Testis (tissue), 2 donors: ENCODE measurements at regions not wholly inside any gene's neighbourhood (a gene's known extent, or its start where the extent isn't known, plus 50 kb on each side); places are given as distances from the start of the nearest gene placed in this dataset.

Source experiments
- DNase-seq: peaks from one replicate; pipeline ENCODE4 v3.0.0-alpha.2; 2019
- H3K27ac ChIP-seq, 2 donors: fragments of 200-600 bp; sonication (generic); one replicate each; pipeline ENCODE4 v1.5.1; 2019
- H3K27me3 ChIP-seq: fragments of 200-600 bp; sonication (generic); one replicate; pipeline ENCODE4 v1.5.1; 2019
- H3K36me3 ChIP-seq: fragments of 200-600 bp; sonication (generic); one replicate; pipeline ENCODE4 v1.5.1; 2017; ENCODE audit warnings: low read depth; ENCODE audit errors: missing control alignments
- H3K4me1 ChIP-seq: fragments of 200-600 bp; sonication (generic); one replicate; pipeline ENCODE4 v1.5.1; 2019
- H3K4me3 ChIP-seq, 2 donors: fragments of 200-600 bp; sonication (generic); one replicate each; pipeline ENCODE4 v1.5.1; 2017 to 2019
- H3K9me3 ChIP-seq: fragments of 200-600 bp; sonication (generic); one replicate; pipeline ENCODE4 v1.5.1; 2017
- POLR2A ChIP-seq: fragments of 450-650 bp; IDR thresholded peaks from one replicate; pipeline ENCODE4 v1.6.1; 2017; ENCODE audit warnings: antibody characterized with exemption, mild to moderate bottlenecking, moderate library complexity
- WGBS, 2 donors: methylation state at CpG; one replicate each; pipeline ENCODE4 v1.1.5; 2018; 5-methylcytosine and 5-hydroxymethylcytosine counted together
- intact Hi-C: fragments of 100-400 bp; cut with DNase I; formaldehyde crosslinking; loops from one replicate; pipeline ENCODE4 v1.15.1; 2023; ENCODE audit warnings: low total_unique reads
- TF ChIP-seq, protein P1 (sequence below), 3 experiments: fragments of 450-650 bp in 2 of 3; fragments of 200-600 bp in 1 of 3; sonication (generic) in 1 of 3; IDR thresholded peaks; one replicate each; pipeline ENCODE4 v1.5.1; 2016 to 2019; ENCODE audit warnings: antibody characterized with exemption in 3 of 3, mild to moderate bottlenecking in 2 of 3, moderate library complexity in 1 of 3

DNA sequence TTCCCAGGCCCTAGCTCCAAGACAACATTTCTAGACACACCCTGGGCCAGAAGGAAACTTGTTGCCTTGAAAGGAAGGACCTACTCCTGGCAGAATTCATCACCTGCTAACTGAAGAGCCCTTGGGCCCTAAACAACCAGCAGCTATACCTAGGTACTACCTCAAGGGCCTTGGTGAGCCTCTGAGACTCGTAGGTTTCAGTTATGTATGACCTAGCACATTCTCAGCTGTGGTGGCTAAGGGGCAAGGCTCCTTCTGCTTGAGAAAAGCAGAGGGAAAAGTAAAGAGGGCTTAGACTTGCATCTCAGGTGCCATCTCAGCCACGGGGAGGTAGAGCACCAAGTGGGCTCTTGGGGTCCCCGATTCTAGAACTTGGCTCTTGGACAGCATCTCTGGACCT is 132.3 kb upstream of the NHSL1 start:
- TF ChIP-seq, protein P1, sequence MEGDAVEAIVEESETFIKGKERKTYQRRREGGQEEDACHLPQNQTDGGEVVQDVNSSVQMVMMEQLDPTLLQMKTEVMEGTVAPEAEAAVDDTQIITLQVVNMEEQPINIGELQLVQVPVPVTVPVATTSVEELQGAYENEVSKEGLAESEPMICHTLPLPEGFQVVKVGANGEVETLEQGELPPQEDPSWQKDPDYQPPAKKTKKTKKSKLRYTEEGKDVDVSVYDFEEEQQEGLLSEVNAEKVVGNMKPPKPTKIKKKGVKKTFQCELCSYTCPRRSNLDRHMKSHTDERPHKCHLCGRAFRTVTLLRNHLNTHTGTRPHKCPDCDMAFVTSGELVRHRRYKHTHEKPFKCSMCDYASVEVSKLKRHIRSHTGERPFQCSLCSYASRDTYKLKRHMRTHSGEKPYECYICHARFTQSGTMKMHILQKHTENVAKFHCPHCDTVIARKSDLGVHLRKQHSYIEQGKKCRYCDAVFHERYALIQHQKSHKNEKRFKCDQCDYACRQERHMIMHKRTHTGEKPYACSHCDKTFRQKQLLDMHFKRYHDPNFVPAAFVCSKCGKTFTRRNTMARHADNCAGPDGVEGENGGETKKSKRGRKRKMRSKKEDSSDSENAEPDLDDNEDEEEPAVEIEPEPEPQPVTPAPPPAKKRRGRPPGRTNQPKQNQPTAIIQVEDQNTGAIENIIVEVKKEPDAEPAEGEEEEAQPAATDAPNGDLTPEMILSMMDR (IDR thresholded peaks at IDR 0.05) = no peak
- TF ChIP-seq POLR2A = no peak
- H3K36me3 ChIP-seq = no peaks in the 10 kb centered on the region
- no peak overlapping the region for H3K4me3 ChIP-seq
- H3K27me3 ChIP-seq = no peaks in the 10 kb centered on the region
- H3K4me1 ChIP-seq = no peaks in the 10 kb centered on the region
- no peak overlapping the region for H3K27ac ChIP-seq
- no peaks in the 10 kb centered on the region for H3K9me3 ChIP-seq
- WGBS, 2 donors = 70 to 94% methylated on average over 1 to 3 of the region's 3 CpGs
- DNase-seq = no peak
- intact Hi-C loops = no loop called here

DNA sequence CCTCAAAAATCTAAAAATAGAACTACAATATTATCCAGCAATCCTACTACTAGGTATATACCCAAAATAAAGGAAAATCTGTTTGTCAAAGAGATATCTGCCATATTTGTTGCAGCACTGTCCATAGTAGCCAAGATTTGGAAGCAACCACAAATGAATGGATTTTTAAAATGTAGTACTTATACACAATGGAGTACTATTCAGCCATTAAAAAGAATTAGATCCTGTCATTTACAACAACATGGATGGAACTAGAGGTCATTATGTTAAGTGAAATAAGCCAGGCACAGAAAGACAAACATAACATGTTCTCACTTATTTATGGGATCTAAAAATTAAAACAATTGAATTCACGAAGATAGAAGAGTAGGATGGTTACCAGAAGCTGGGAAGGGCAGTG is 135.7 kb upstream of the CCDC28A start:
- TF ChIP-seq, protein P1 (IDR thresholded peaks at IDR 0.05) = no peak
- TF ChIP-seq POLR2A = no peak
- intact Hi-C loops = no loop called here
- Histone ChIP-seq H3K36me3 (no peaks in the 10 kb centered on the region), H3K27me3 (no peaks in the 10 kb centered on the region), H3K27ac (no peak overlapping the region), H3K4me3 (no peak overlapping the region), H3K4me1 (no peaks in the 10 kb centered on the region), H3K9me3 (no peaks in the 10 kb centered on the region)
- 98 to 100% methylated on average over 1 of the region's 1 CpG for WGBS, 2 donors
- no peak for DNase-seq

DNA sequence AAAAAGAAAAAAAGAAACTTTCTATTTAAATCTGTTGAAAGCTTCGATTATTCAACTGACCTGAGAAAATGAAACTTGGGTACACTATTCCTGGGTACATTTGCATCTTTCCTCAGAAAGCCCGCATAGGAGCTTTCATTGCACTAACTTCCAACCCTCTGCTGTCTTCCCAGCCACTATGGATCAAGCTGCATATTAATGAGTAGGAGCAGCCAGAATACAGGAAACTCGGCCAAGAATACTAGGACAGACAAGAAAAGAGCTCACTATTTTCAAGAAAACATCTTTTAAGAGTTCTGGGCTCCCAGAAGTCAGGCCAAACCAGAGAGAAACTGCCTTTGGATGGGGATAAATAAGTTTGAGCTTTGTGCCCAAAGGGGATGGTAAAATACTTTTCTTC is 135.0 kb upstream of the CCDC28A start:
- no peak for DNase-seq
- no peak overlapping the region for H3K27ac ChIP-seq
- intact Hi-C loops = no loop called here
- H3K4me3 ChIP-seq = no peak overlapping the region
- WGBS, 2 donors = 56 to 72% methylated on average over 3 of the region's 3 CpGs
- no peak for TF ChIP-seq POLR2A
- TF ChIP-seq, protein P1 (IDR thresholded peaks at IDR 0.05) = no peak
- H3K9me3 ChIP-seq = no peaks in the 10 kb centered on the region
- H3K4me1 ChIP-seq = no peaks in the 10 kb centered on the region
- no peaks in the 10 kb centered on the region for H3K36me3 ChIP-seq
- H3K27me3 ChIP-seq = no peaks in the 10 kb centered on the region

DNA sequence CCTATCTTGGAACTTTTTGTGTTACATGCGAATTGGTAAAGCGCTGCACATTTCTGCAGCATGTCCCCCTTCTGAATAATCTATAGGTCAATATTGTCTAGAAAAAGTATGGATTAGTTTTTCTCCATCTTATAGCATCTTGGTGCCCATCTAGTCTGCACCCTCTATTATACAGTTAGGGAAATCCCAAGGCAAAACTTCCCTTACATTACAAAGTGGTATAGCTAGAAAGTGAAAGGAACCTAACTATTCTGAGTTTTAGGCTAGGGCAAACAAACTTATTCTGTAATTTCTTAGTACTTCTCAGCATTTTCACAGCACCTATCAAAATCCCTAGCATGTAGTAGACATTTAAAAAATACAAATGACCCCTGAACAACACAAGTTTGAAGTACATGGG is 133.5 kb upstream of the CCDC28A start:
- Histone ChIP-seq H3K36me3 (no peaks in the 10 kb centered on the region), H3K27me3 (no peaks in the 10 kb centered on the region), H3K9me3 (no peaks in the 10 kb centered on the region), H3K4me1 (no peaks in the 10 kb centered on the region), H3K27ac (no peak overlapping the region), H3K4me3 (no peak overlapping the region)
- TF ChIP-seq, protein P1 (IDR thresholded peaks at IDR 0.05) = no peak
- TF ChIP-seq POLR2A = no peak
- intact Hi-C loops = no loop called here
- DNase-seq = no peak
- WGBS, 2 donors = 95 to 100% methylated on average over 2 of the region's 2 CpGs

DNA sequence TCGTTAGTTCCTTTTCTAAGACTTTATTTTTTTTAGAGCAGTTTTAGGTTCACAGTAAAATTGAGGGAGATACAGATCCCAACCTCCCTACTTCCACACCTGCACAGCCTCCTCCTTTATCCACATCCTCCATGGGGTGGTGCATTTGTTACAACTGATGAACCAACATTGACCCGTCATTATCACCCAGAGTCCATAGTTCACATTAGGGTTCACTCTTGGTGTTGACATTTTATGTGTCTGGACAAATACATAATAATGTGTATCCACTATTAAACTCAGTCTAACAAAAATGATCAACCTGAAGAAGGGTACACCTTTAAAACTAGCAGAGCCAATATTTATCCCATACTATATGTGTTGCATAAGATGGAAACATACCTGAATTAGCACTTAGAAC is 130.4 kb upstream of the CCDC28A start:
- Histone ChIP-seq H3K4me1 (no peaks in the 10 kb centered on the region), H3K9me3 (no peaks in the 10 kb centered on the region), H3K27ac (no peak overlapping the region), H3K36me3 (no peaks in the 10 kb centered on the region), H3K4me3 (no peak overlapping the region), H3K27me3 (no peaks in the 10 kb centered on the region)
- TF ChIP-seq, protein P1 (IDR thresholded peaks at IDR 0.05) = no peak
- TF ChIP-seq POLR2A = no peak
- intact Hi-C loops = no loop called here
- 88 to 96% methylated on average over 2 of the region's 2 CpGs for WGBS, 2 donors
- no peak for DNase-seq
